Stimulated activated CD8-positive, alpha-beta memory T cell treated with anti-CD3 and anti-CD28 coated beads, Interleukin-12 subunit alpha, Interleukin-12 subunit beta, amount 100 ng/mL, for 4 hours (primary cell): ENCODE measurements at regions not wholly inside any gene's neighbourhood (a gene's known extent, or its start where the extent isn't known, plus 50 kb on each side); places are given as distances from the start of the nearest gene placed in this dataset.
"Not testable (repeated sequence)": the region's sequence is repeated elsewhere in the genome, so short reads cannot be mapped to it uniquely, and the experiment has no call there.

ENCODE experiments used
- DNase-seq: peaks from one replicate; pipeline ENCODE4 v3.0.0-alpha.2; 2020; ENCODE audit warnings: low read depth

- DNase-seq, result no peak
Observed at GRCh38 chr5:110304176-110304575, 422.3 kb downstream of the TMEM232 start.

GRCh38 chr5:110306650-110307049 is 419.8 kb downstream of the TMEM232 start:
- DNase-seq, result no peak

- no peak for DNase-seq
Observed at GRCh38 chr5:110309222-110309621, 417.2 kb downstream of the TMEM232 start.

- not testable (repeated sequence) for DNase-seq
Observed at GRCh38 chr5:110316566-110316965, 409.9 kb downstream of the TMEM232 start.

- DNase-seq, result no peak
Observed at GRCh38 chr5:110321117-110321516, 405.4 kb downstream of the TMEM232 start.

- no peak for DNase-seq
Observed at GRCh38 chr5:110323357-110323756, 403.1 kb downstream of the TMEM232 start.

- DNase-seq, result no peak
Observed at GRCh38 chr5:110323832-110324231, 402.6 kb downstream of the TMEM232 start.

- DNase-seq, result no peak
Observed at GRCh38 chr5:110324876-110325275, 401.6 kb downstream of the TMEM232 start.

GRCh38 chr5:110329955-110330525 is 396.4 kb downstream of the TMEM232 start:
- no peak for DNase-seq

GRCh38 chr5:110333384-110333783 is 393.1 kb downstream of the TMEM232 start:
- no peak for DNase-seq

- no peak for DNase-seq
Observed at GRCh38 chr5:110335361-110336066, 391.0 kb downstream of the TMEM232 start.

- no peak for DNase-seq
Observed at GRCh38 chr5:110338341-110339083, 388.0 kb downstream of the TMEM232 start.

GRCh38 chr5:110339399-110339798 is 387.1 kb downstream of the TMEM232 start:
- DNase-seq, result no peak

- DNase-seq, result no peak
Observed at GRCh38 chr5:110341836-110342235, 384.6 kb downstream of the TMEM232 start.

- no peak for DNase-seq
Observed at GRCh38 chr5:110342683-110343082, 383.8 kb downstream of the TMEM232 start.

- no peak for DNase-seq
Observed at GRCh38 chr5:110343616-110344015, 382.9 kb downstream of the TMEM232 start.

GRCh38 chr5:110345623-110346022 is 380.8 kb downstream of the TMEM232 start:
- no peak for DNase-seq

GRCh38 chr5:110346893-110347358 is 379.5 kb downstream of the TMEM232 start:
- no peak for DNase-seq

- no peak for DNase-seq
Observed at GRCh38 chr5:110347781-110348180, 378.7 kb downstream of the TMEM232 start.

- no peak for DNase-seq
Observed at GRCh38 chr5:110351430-110351829, 375.0 kb downstream of the TMEM232 start.

GRCh38 chr5:110354311-110354710 is 372.2 kb downstream of the TMEM232 start:
- DNase-seq, result no peak

GRCh38 chr5:110354915-110355644 is 371.4 kb downstream of the TMEM232 start:
- no peak for DNase-seq
